IPS-18c (cell line): ENCODE measurements at regions not wholly inside any gene's neighbourhood (a gene's known extent, or its start where the extent isn't known, plus 50 kb on each side); places are given as distances from the start of the nearest gene placed in this dataset.

ENCODE experiments used
- H3K4me3 ChIP-seq: 2 replicates; pipeline ENCODE4 v1.7.0; 2013; ENCODE audit warnings: low read depth, mild to moderate bottlenecking, low read length, moderate library complexity; ENCODE audit not compliant: insufficient read depth
- H3K9me3 ChIP-seq: one replicate; pipeline ENCODE4 v1.6.1; 2013; ENCODE audit warnings: mild to moderate bottlenecking, low read length, moderate library complexity; ENCODE audit not compliant: control insufficient read depth, insufficient read depth

- Histone ChIP-seq H3K4me3 (no peak overlapping the region), H3K9me3 (no peaks in the 10 kb centered on the region)
These were observed 64.8 kb downstream of the CDCA7 start for GRCh38 chr2:173419506-173419905.

GRCh38 chr2:173424886-173425285 is 70.2 kb downstream of the CDCA7 start:
- Histone ChIP-seq H3K4me3 (no peak overlapping the region), H3K9me3 (no peaks in the 10 kb centered on the region)

- no peaks in the 10 kb centered on the region for H3K9me3 ChIP-seq
These were observed 73.4 kb downstream of the CDCA7 start for GRCh38 chr2:173427887-173428668.

GRCh38 chr2:173431191-173431590 is 76.5 kb downstream of the CDCA7 start:
- Histone ChIP-seq H3K9me3 (no peaks in the 10 kb centered on the region), H3K4me3 (no peak overlapping the region)

More at GRCh38 chr2:173427887-173428668, 73.4 kb downstream of the CDCA7 start:
- no peak overlapping the region for H3K4me3 ChIP-seq

- no peak overlapping the region for H3K4me3 ChIP-seq
These were observed 77.5 kb downstream of the CDCA7 start for GRCh38 chr2:173432049-173432754.

GRCh38 chr2:173434762-173435569 is 80.3 kb downstream of the CDCA7 start:
- Histone ChIP-seq H3K4me3 (no peak overlapping the region), H3K9me3 (no peaks in the 10 kb centered on the region)

More at GRCh38 chr2:173432049-173432754, 77.5 kb downstream of the CDCA7 start:
- H3K9me3 ChIP-seq, result no peaks in the 10 kb centered on the region

GRCh38 chr2:173435574-173435973 is 80.9 kb downstream of the CDCA7 start:
- H3K9me3 ChIP-seq, result no peaks in the 10 kb centered on the region
- H3K4me3 ChIP-seq, result no peak overlapping the region

GRCh38 chr2:173436088-173436487 is 81.4 kb downstream of the CDCA7 start:
- H3K9me3 ChIP-seq, result no peaks in the 10 kb centered on the region
- no peak overlapping the region for H3K4me3 ChIP-seq

GRCh38 chr2:173441222-173441621 is 86.5 kb downstream of the CDCA7 start:
- H3K4me3 ChIP-seq, result no peak overlapping the region
- no peaks in the 10 kb centered on the region for H3K9me3 ChIP-seq

- H3K9me3 ChIP-seq, result no peaks in the 10 kb centered on the region
- no peak overlapping the region for H3K4me3 ChIP-seq
These were observed 87.9 kb downstream of the CDCA7 start for GRCh38 chr2:173442542-173442941.

GRCh38 chr2:173446722-173447121 is 92.0 kb downstream of the CDCA7 start:
- Histone ChIP-seq H3K9me3 (no peaks in the 10 kb centered on the region), H3K4me3 (no peak overlapping the region)

- Histone ChIP-seq H3K4me3 (peak overlapping the region; percentile 38), H3K9me3 (no peaks in the 10 kb centered on the region)
These were observed 94.3 kb downstream of the CDCA7 start for GRCh38 chr2:173448938-173449471.

GRCh38 chr2:173451118-173451517 is 96.4 kb downstream of the CDCA7 start:
- H3K9me3 ChIP-seq, result no peaks in the 10 kb centered on the region
- H3K4me3 ChIP-seq, result no peak overlapping the region

GRCh38 chr2:173451941-173452340 is 97.3 kb downstream of the CDCA7 start:
- H3K4me3 ChIP-seq, result no peak overlapping the region
- H3K9me3 ChIP-seq, result no peaks in the 10 kb centered on the region

- Histone ChIP-seq H3K4me3 (no peak overlapping the region), H3K9me3 (no peaks in the 10 kb centered on the region)
These were observed 97.7 kb downstream of the CDCA7 start for GRCh38 chr2:173452416-173452815.

- Histone ChIP-seq H3K9me3 (no peaks in the 10 kb centered on the region), H3K4me3 (no peak overlapping the region)
These were observed 102.3 kb downstream of the CDCA7 start for GRCh38 chr2:173456960-173457359.

- no peak overlapping the region for H3K4me3 ChIP-seq
- H3K9me3 ChIP-seq, result no peaks in the 10 kb centered on the region
These were observed 102.7 kb downstream of the CDCA7 start for GRCh38 chr2:173457366-173457765.
